ENCODE measurements at regions not wholly inside any gene's neighbourhood (a gene's known extent, or its start where the extent isn't known, plus 50 kb on each side); places are given as distances from the start of the nearest gene placed in this dataset.

DNA sequence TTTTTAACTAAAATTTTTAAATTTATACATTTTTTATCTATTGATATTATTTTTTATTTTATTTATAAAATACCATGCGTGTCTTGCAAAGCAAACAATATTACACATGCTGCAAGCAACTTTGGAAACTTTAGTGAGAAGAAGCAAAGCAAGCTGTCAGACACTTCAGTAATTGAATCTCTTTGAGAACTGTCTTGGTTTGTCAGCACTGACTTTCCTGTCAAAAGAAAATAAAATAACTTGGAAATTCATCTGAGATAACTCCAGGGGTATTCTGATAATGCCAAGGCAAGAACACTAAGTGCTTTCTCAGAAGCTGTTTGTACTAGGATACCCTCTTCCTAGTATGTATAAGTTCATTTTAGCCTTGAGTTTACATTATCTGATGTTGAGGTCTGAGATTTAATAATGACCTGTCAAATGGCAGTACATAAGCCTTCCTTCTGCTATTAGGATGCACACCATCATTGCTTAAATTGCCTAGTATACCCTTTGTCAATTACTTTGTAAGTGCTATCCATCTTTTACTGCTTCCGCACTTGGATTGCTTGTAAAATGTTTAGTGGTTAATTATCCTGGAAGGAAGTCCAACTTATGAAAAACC lies 624.2 kb upstream of the AGA start:
- Histone ChIP-seq H3K27ac (replicated peaks) (no peak overlapping the region), H3K27me3 (ENCODE audit: insufficient read depth, poor library complexity, severe bottlenecking) (no peaks in the 10 kb centered on the region), H3K4me3 (replicated peaks; ENCODE audit: insufficient read depth, low read length) (no peak overlapping the region)
- DNase-seq (ENCODE audit: low read depth in 1 of 2, low spot score in 1 of 2) = no peak
- TF ChIP-seq GABPA (IDR thresholded peaks at IDR 0.05; ENCODE audit: low read depth) = no peak
- TF ChIP-seq, protein P1, sequence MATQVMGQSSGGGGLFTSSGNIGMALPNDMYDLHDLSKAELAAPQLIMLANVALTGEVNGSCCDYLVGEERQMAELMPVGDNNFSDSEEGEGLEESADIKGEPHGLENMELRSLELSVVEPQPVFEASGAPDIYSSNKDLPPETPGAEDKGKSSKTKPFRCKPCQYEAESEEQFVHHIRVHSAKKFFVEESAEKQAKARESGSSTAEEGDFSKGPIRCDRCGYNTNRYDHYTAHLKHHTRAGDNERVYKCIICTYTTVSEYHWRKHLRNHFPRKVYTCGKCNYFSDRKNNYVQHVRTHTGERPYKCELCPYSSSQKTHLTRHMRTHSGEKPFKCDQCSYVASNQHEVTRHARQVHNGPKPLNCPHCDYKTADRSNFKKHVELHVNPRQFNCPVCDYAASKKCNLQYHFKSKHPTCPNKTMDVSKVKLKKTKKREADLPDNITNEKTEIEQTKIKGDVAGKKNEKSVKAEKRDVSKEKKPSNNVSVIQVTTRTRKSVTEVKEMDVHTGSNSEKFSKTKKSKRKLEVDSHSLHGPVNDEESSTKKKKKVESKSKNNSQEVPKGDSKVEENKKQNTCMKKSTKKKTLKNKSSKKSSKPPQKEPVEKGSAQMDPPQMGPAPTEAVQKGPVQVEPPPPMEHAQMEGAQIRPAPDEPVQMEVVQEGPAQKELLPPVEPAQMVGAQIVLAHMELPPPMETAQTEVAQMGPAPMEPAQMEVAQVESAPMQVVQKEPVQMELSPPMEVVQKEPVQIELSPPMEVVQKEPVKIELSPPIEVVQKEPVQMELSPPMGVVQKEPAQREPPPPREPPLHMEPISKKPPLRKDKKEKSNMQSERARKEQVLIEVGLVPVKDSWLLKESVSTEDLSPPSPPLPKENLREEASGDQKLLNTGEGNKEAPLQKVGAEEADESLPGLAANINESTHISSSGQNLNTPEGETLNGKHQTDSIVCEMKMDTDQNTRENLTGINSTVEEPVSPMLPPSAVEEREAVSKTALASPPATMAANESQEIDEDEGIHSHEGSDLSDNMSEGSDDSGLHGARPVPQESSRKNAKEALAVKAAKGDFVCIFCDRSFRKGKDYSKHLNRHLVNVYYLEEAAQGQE (IDR thresholded peaks at IDR 0.05; ENCODE audit: insufficient replicate concordance, low read depth) = no peak
- no peak for TF ChIP-seq SPI1 (IDR thresholded peaks at IDR 0.05; ENCODE audit: borderline replicate concordance, low read depth)
- TF ChIP-seq, protein P2, sequence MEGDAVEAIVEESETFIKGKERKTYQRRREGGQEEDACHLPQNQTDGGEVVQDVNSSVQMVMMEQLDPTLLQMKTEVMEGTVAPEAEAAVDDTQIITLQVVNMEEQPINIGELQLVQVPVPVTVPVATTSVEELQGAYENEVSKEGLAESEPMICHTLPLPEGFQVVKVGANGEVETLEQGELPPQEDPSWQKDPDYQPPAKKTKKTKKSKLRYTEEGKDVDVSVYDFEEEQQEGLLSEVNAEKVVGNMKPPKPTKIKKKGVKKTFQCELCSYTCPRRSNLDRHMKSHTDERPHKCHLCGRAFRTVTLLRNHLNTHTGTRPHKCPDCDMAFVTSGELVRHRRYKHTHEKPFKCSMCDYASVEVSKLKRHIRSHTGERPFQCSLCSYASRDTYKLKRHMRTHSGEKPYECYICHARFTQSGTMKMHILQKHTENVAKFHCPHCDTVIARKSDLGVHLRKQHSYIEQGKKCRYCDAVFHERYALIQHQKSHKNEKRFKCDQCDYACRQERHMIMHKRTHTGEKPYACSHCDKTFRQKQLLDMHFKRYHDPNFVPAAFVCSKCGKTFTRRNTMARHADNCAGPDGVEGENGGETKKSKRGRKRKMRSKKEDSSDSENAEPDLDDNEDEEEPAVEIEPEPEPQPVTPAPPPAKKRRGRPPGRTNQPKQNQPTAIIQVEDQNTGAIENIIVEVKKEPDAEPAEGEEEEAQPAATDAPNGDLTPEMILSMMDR (IDR thresholded peaks at IDR 0.05; ENCODE audit: insufficient read depth, low read length) = no peak
- no peak for TF ChIP-seq POLR2AphosphoS5 (IDR thresholded peaks at IDR 0.05; ENCODE audit: low read depth)

DNA sequence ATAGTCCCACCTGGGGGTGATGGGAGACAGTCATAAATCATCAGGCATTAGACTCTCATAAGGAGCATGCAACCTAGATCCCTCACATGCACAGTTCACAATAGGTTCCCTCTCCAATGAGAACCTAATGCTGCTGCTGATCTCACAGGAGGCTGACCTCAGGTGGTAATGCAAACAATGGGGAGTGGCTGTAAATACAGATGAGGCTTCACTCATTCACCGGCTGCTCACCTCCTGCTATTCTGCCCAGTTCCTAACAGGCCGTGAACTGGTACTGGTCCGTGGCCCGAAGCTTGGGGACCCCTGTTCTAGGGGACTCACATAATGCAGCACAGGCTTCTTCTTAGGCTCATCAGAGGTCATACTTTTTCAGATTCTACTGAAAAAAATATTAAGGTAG lies 625.9 kb upstream of the AGA start:
- no peak for DNase-seq (ENCODE audit: low read depth in 1 of 2, low spot score in 1 of 2)
- Histone ChIP-seq H3K4me3 (replicated peaks; ENCODE audit: insufficient read depth, low read length) (no peak overlapping the region), H3K27me3 (ENCODE audit: insufficient read depth, poor library complexity, severe bottlenecking) (no peaks in the 10 kb centered on the region), H3K27ac (replicated peaks) (no peak overlapping the region)
- TF ChIP-seq, protein P2 (IDR thresholded peaks at IDR 0.05; ENCODE audit: insufficient read depth, low read length) = no peak
- no peak for TF ChIP-seq POLR2AphosphoS5 (IDR thresholded peaks at IDR 0.05; ENCODE audit: low read depth)
- no peak for TF ChIP-seq GABPA (IDR thresholded peaks at IDR 0.05; ENCODE audit: low read depth)
- TF ChIP-seq, protein P1 (IDR thresholded peaks at IDR 0.05; ENCODE audit: insufficient replicate concordance, low read depth) = no peak
- no peak for TF ChIP-seq SPI1 (IDR thresholded peaks at IDR 0.05; ENCODE audit: borderline replicate concordance, low read depth)

DNA sequence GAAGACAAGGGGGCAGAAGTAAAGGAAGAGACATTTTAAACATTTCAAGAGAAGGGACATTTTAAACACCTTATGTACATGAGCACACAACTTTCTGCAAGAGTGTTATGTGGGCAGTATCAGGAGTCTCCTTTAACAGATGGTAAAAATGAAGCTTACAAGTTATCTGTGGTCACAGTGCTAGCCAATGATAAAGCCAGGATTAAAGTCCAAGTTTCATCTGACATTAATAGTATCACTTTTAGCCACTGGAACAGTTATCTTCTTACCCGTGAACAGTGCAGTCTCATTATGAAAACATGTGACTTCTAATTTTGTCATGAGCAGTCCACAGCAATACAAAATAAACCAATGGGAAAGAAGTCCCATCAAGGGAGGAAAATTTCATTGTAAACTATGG lies 627.9 kb upstream of the AGA start:
- TF ChIP-seq, protein P2 (IDR thresholded peaks at IDR 0.05; ENCODE audit: insufficient read depth, low read length) = no peak
- TF ChIP-seq GABPA (IDR thresholded peaks at IDR 0.05; ENCODE audit: low read depth) (no peak), SPI1 (IDR thresholded peaks at IDR 0.05; ENCODE audit: borderline replicate concordance, low read depth) (no peak), POLR2AphosphoS5 (IDR thresholded peaks at IDR 0.05; ENCODE audit: low read depth) (no peak)
- TF ChIP-seq, protein P1 (IDR thresholded peaks at IDR 0.05; ENCODE audit: insufficient replicate concordance, low read depth) = no peak
- no peak overlapping the region for H3K27ac ChIP-seq (replicated peaks)
- DNase-seq (ENCODE audit: low read depth in 1 of 2, low spot score in 1 of 2) = no peak
- no peaks in the 10 kb centered on the region for H3K27me3 ChIP-seq (ENCODE audit: insufficient read depth, poor library complexity, severe bottlenecking)
- no peak overlapping the region for H3K4me3 ChIP-seq (replicated peaks; ENCODE audit: insufficient read depth, low read length)

Data from HL-60 (cell line).